HEK293 (cell line): ENCODE measurements at regions not wholly inside any gene's neighbourhood (a gene's known extent, or its start where the extent isn't known, plus 50 kb on each side); places are given as distances from the start of the nearest gene placed in this dataset.

ENCODE experiments used
- CTCF ChIA-PET: fragments of 350-600 bp; formaldehyde crosslinking; extraction: SDS; loops from one replicate; lab custom pipeline; 2021; ENCODE audit warnings: antibody characterized with exemption; lab: Yijun Ruan, JAX
- POLR2A ChIA-PET: fragments of 300-600 bp; formaldehyde crosslinking; extraction: SDS; loops from one replicate; lab custom pipeline; 2020; ENCODE audit warnings: antibody characterized with exemption, inconsistent platforms; lab: Yijun Ruan, JAX
- H3K27ac ChIP-seq: fragments of 200-500 bp; sonication (Bioruptor generic); 2 replicates; pipeline ENCODE4 v1.5.1; 2014; ENCODE audit warnings: low read depth, low read length, control low read depth, inconsistent platforms; ENCODE audit errors: extremely low read depth
- H3K36me3 ChIP-seq, 2 experiments: fragments of 200-500 bp in 1 of 2; sonication (Bioruptor generic) in 1 of 2; 1 replicate in 1 of 2; 2 replicates in 1 of 2; pipeline ENCODE4 v1.5.1; 2014 to 2017; ENCODE audit warnings: inconsistent platforms in 2 of 2, low read length in 2 of 2; ENCODE audit not compliant: control insufficient read depth in 2 of 2, insufficient read depth in 1 of 2
- H3K4me1 ChIP-seq: fragments of 200-500 bp; sonication (Bioruptor generic); 2 replicates; pipeline ENCODE4 v1.5.1; 2014; ENCODE audit warnings: mild to moderate bottlenecking, low read length, inconsistent platforms; ENCODE audit not compliant: control insufficient read depth, insufficient read depth
- H3K4me3 ChIP-seq: 2 replicates; pipeline ENCODE4 v1.5.1; 2011; ENCODE audit warnings: low read depth, mild to moderate bottlenecking, control low read depth, low read length, moderate library complexity
- H3K9me3 ChIP-seq: fragments of 200-500 bp; sonication (Bioruptor generic); 2 replicates; pipeline ENCODE4 v1.5.1; 2014; ENCODE audit warnings: low read depth, low read length, inconsistent platforms; ENCODE audit not compliant: control insufficient read depth, insufficient read depth
- CTCF ChIP-seq: fragments of 450-650 bp; formaldehyde crosslinking; IDR thresholded peaks from 2 replicates; pipeline ENCODE4 v1.5.1; 2016; ENCODE audit warnings: missing biosample characterization, missing genetic modification characterization
- HIC1 ChIP-seq: fragments of 450-650 bp; formaldehyde crosslinking; IDR thresholded peaks from 2 replicates; pipeline ENCODE4 v1.5.1; 2016; ENCODE audit warnings: missing biosample characterization, missing genetic modification characterization
- INSM2 ChIP-seq: fragments of 450-650 bp; formaldehyde crosslinking; IDR thresholded peaks from 2 replicates; pipeline ENCODE4 v1.5.1; 2016; ENCODE audit warnings: missing biosample characterization, missing genetic modification characterization
- TCF7L2 ChIP-seq: IDR thresholded peaks from 2 replicates; pipeline ENCODE4 v1.6.1; 2011; ENCODE audit warnings: low read depth, mild to moderate bottlenecking, inconsistent platforms, low read length, moderate library complexity, borderline replicate concordance
- WT1 ChIP-seq: fragments of 450-650 bp; formaldehyde crosslinking; IDR thresholded peaks from 2 replicates; pipeline ENCODE4 v1.5.1; 2016; ENCODE audit warnings: missing biosample characterization, missing genetic modification characterization
- YY1 ChIP-seq: fragments of 450-650 bp; formaldehyde crosslinking; IDR thresholded peaks from 2 replicates; pipeline ENCODE4 v1.5.1; 2018; ENCODE audit warnings: missing biosample characterization, missing genetic modification characterization
- ZBTB1 ChIP-seq: fragments of 450-650 bp; formaldehyde crosslinking; IDR thresholded peaks from 2 replicates; pipeline ENCODE4 v1.5.1; 2016; ENCODE audit warnings: missing biosample characterization, missing genetic modification characterization
- ZFP69B ChIP-seq: fragments of 450-650 bp; formaldehyde crosslinking; IDR thresholded peaks from 2 replicates; pipeline ENCODE4 v1.5.1; 2016; ENCODE audit warnings: missing biosample characterization, missing genetic modification characterization
- ZNF114 ChIP-seq: fragments of 450-650 bp; formaldehyde crosslinking; IDR thresholded peaks from 2 replicates; pipeline ENCODE4 v1.5.0; 2017; ENCODE audit warnings: missing biosample characterization, missing genetic modification characterization
- ZNF175 ChIP-seq: fragments of 450-650 bp; formaldehyde crosslinking; IDR thresholded peaks from 2 replicates; pipeline ENCODE4 v1.5.1; 2016; ENCODE audit warnings: missing biosample characterization, missing genetic modification characterization
- ZNF211 ChIP-seq: fragments of 450-650 bp; formaldehyde crosslinking; IDR thresholded peaks from 2 replicates; pipeline ENCODE4 v1.5.1; 2016; ENCODE audit warnings: low read depth, missing biosample characterization, missing genetic modification characterization
- ZNF214 ChIP-seq: fragments of 450-650 bp; formaldehyde crosslinking; IDR thresholded peaks from 2 replicates; pipeline ENCODE4 v1.5.1; 2017; ENCODE audit warnings: missing biosample characterization, mild to moderate bottlenecking, missing genetic modification characterization, borderline replicate concordance
- ZNF335 ChIP-seq: fragments of 450-650 bp; formaldehyde crosslinking; conservative IDR thresholded peaks from 2 replicates; pipeline ENCODE4 v1.5.1; 2016; ENCODE audit warnings: missing biosample characterization, missing genetic modification characterization
- ZNF521 ChIP-seq: fragments of 450-650 bp; formaldehyde crosslinking; IDR thresholded peaks from 2 replicates; pipeline ENCODE4 v1.5.1; 2017; ENCODE audit warnings: missing biosample characterization, mild to moderate bottlenecking, missing genetic modification characterization
- ZNF544 ChIP-seq: fragments of 450-650 bp; formaldehyde crosslinking; IDR thresholded peaks from 2 replicates; pipeline ENCODE4 v1.5.0; 2017; ENCODE audit warnings: missing biosample characterization, missing genetic modification characterization
- ZNF558 ChIP-seq: fragments of 450-650 bp; formaldehyde crosslinking; IDR thresholded peaks from 2 replicates; pipeline ENCODE4 v1.5.1; 2016; ENCODE audit warnings: missing biosample characterization, missing genetic modification characterization
- ZSCAN4 ChIP-seq: fragments of 450-650 bp; formaldehyde crosslinking; IDR thresholded peaks from 2 replicates; pipeline ENCODE4 v1.5.1; 2017; ENCODE audit warnings: missing biosample characterization, missing genetic modification characterization
- TF ChIP-seq, protein P1 (sequence below): fragments of 450-650 bp; formaldehyde crosslinking; conservative IDR thresholded peaks from 2 replicates; pipeline ENCODE4 v1.5.1; 2016; ENCODE audit warnings: low read depth, missing biosample characterization, missing genetic modification characterization
- TF ChIP-seq, protein P2 (sequence below): fragments of 450-650 bp; formaldehyde crosslinking; IDR thresholded peaks from 2 replicates; pipeline ENCODE4 v1.5.1; 2017; ENCODE audit warnings: missing biosample characterization, missing genetic modification characterization
- TF ChIP-seq, protein P3 (sequence below): fragments of 450-650 bp; formaldehyde crosslinking; IDR thresholded peaks from 2 replicates; pipeline ENCODE4 v1.5.1; 2016; ENCODE audit warnings: missing biosample characterization, missing genetic modification characterization

- TF ChIP-seq, protein P1, sequence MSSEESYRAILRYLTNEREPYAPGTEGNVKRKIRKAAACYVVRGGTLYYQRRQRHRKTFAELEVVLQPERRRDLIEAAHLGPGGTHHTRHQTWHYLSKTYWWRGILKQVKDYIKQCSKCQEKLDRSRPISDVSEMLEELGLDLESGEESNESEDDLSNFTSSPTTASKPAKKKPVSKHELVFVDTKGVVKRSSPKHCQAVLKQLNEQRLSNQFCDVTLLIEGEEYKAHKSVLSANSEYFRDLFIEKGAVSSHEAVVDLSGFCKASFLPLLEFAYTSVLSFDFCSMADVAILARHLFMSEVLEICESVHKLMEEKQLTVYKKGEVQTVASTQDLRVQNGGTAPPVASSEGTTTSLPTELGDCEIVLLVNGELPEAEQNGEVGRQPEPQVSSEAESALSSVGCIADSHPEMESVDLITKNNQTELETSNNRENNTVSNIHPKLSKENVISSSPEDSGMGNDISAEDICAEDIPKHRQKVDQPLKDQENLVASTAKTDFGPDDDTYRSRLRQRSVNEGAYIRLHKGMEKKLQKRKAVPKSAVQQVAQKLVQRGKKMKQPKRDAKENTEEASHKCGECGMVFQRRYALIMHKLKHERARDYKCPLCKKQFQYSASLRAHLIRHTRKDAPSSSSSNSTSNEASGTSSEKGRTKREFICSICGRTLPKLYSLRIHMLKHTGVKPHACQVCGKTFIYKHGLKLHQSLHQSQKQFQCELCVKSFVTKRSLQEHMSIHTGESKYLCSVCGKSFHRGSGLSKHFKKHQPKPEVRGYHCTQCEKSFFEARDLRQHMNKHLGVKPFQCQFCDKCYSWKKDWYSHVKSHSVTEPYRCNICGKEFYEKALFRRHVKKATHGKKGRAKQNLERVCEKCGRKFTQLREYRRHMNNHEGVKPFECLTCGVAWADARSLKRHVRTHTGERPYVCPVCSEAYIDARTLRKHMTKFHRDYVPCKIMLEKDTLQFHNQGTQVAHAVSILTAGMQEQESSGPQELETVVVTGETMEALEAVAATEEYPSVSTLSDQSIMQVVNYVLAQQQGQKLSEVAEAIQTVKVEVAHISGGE (tag by site-specific recombination), result no peak
Measured at GRCh38 chr3:5476403-5476802, 288.9 kb downstream of the EDEM1 start (continued).

DNA sequence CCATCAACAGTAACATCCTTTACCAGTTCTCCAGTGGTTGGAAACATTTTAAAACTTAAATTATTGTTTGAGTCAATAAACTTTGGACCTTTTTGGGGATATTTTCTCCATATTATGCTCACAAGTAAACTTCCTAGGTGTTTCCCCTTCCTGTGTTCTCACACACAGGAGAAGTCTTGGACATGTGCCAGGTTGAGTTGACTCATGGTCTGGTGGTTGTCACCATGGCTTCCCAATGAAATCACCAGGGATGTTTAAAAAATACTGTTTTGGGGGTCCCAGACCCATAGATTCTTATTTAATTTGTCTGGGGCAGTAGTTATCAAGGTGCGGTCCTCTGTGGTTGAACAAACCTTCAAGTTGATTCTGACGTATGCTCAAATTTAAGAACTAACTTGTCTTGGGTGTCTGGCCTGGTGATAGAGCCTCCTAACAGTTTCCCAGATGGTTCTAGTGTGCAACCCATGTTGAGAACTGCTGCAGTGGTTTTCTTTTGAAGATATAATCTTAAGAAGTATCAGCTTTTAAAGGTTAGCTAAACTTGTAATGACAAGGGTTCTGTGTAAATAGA is 291.8 kb downstream of the EDEM1 start:
- H3K4me3 ChIP-seq, result no peak overlapping the region
- ChIA-PET POLR2A (no interaction called here), CTCF (no interaction called here)
- H3K4me1 ChIP-seq, result no peaks in the 10 kb centered on the region
- H3K27ac ChIP-seq, result no peak overlapping the region
- TF ChIP-seq ZNF521 (tag by site-specific recombination) (no peak), INSM2 (tag by site-specific recombination) (no peak), HIC1 (no peak), ZNF214 (no peak), ZBTB1 (no peak), ZNF114 (tag by site-specific recombination) (no peak), WT1 (tag by site-specific recombination) (no peak), ZNF544 (no peak), ZSCAN4 (tag by site-specific recombination) (no peak), ZNF558 (tag by site-specific recombination) (no peak), ZNF175 (tag by site-specific recombination) (no peak), ZNF335 (no peak), TCF7L2 (no peak)
- no peaks in the 10 kb centered on the region for H3K36me3 ChIP-seq
- H3K9me3 ChIP-seq, result no peaks in the 10 kb centered on the region

DNA sequence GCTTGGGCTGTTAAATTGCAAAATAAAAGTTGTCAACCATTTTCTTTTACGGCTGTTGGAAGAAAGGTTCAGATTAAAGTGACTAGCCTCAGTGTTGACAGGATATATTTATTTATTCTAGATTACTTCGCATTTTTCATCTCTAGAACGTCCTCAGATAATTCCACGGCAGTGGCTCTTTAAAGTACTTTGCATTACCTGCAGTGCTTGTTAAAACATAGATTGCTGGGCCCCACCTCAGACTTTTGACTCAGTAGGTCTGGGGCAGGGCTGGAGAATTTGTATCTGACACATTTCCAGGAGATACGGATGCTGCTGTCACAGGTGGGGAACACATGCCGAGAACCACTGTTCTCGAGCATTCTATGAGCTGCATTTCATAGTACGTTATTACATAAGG is 292.7 kb downstream of the EDEM1 start:
- H3K36me3 ChIP-seq, result no peaks in the 10 kb centered on the region
- no peak overlapping the region for H3K4me3 ChIP-seq
- H3K27ac ChIP-seq, result no peak overlapping the region
- no peaks in the 10 kb centered on the region for H3K4me1 ChIP-seq
- ChIA-PET POLR2A (no interaction called here), CTCF (no interaction called here)
- no peaks in the 10 kb centered on the region for H3K9me3 ChIP-seq
- TF ChIP-seq, protein P2, sequence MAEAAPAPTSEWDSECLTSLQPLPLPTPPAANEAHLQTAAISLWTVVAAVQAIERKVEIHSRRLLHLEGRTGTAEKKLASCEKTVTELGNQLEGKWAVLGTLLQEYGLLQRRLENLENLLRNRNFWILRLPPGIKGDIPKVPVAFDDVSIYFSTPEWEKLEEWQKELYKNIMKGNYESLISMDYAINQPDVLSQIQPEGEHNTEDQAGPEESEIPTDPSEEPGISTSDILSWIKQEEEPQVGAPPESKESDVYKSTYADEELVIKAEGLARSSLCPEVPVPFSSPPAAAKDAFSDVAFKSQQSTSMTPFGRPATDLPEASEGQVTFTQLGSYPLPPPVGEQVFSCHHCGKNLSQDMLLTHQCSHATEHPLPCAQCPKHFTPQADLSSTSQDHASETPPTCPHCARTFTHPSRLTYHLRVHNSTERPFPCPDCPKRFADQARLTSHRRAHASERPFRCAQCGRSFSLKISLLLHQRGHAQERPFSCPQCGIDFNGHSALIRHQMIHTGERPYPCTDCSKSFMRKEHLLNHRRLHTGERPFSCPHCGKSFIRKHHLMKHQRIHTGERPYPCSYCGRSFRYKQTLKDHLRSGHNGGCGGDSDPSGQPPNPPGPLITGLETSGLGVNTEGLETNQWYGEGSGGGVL (tag by site-specific recombination), result no peak
- TF ChIP-seq ZFP69B (tag by site-specific recombination) (no peak), ZNF211 (tag by site-specific recombination) (no peak), YY1 (tag by site-specific recombination) (no peak), CTCF (tag by site-specific recombination) (no peak)
- TF ChIP-seq, protein P3, sequence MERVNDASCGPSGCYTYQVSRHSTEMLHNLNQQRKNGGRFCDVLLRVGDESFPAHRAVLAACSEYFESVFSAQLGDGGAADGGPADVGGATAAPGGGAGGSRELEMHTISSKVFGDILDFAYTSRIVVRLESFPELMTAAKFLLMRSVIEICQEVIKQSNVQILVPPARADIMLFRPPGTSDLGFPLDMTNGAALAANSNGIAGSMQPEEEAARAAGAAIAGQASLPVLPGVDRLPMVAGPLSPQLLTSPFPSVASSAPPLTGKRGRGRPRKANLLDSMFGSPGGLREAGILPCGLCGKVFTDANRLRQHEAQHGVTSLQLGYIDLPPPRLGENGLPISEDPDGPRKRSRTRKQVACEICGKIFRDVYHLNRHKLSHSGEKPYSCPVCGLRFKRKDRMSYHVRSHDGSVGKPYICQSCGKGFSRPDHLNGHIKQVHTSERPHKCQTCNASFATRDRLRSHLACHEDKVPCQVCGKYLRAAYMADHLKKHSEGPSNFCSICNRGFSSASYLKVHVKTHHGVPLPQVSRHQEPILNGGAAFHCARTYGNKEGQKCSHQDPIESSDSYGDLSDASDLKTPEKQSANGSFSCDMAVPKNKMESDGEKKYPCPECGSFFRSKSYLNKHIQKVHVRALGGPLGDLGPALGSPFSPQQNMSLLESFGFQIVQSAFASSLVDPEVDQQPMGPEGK, result no peak
